Chondrocyte (in vitro differentiated cells): ENCODE measurements at regions not wholly inside any gene's neighbourhood (a gene's known extent, or its start where the extent isn't known, plus 50 kb on each side); places are given as distances from the start of the nearest gene placed in this dataset.

Source experiments
- DNase-seq: peaks from one replicate; pipeline ENCODE4 v3.0.0; 2021; ENCODE audit warnings: mixed read lengths, low spot score
- H3K27ac Mint-ChIP-seq: one replicate; pipeline ENCODE4 v1.8.0; 2021; ENCODE audit warnings: mild to moderate bottlenecking, moderate library complexity, mixed read lengths; ENCODE audit not compliant: unreplicated experiment
- H3K27me3 Mint-ChIP-seq: 2 replicates; pipeline ENCODE4 v1.8.0; 2021; ENCODE audit warnings: low read depth, mixed read lengths
- H3K36me3 Mint-ChIP-seq: 2 replicates; pipeline ENCODE4 v1.8.0; 2021; ENCODE audit warnings: low read depth, mixed read lengths
- H3K4me1 Mint-ChIP-seq: 2 replicates; pipeline ENCODE4 v1.8.0; 2021; ENCODE audit warnings: low read depth, mild to moderate bottlenecking, mixed read lengths
- H3K4me3 Mint-ChIP-seq: one replicate; pipeline ENCODE4 v1.8.0; 2021; ENCODE audit warnings: mild to moderate bottlenecking, moderate library complexity, mixed read lengths; ENCODE audit not compliant: unreplicated experiment
- H3K9me3 Mint-ChIP-seq: 2 replicates; pipeline ENCODE4 v1.8.0; 2021; ENCODE audit warnings: low read depth, mixed read lengths
- CTCF ChIP-seq: fragments of 200-600 bp; sonication (generic); IDR thresholded peaks from 2 replicates; pipeline ENCODE4 v1.5.0; 2021; ENCODE audit warnings: antibody characterized with exemption, mild to moderate bottlenecking, moderate library complexity

DNA sequence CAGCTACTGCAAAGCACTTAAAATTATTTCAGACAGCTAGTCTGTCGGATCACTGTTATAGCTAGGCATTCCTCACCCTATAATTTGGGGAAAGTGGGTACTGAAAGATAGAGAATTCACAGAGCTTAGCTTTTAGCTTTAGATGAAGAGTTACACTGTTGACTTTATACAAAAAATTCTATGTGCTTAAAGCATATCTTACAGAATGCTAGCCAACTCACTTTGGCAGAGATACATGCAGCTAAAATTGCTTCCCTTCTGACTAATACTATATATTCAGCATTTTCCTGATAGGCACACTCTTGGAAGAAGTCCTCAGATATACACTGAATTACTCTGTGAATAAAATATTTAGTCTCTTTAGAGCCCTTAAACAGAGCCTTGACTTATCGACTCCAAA lies 353.5 kb upstream of the STEAP1 start:
- H3K4me3 Mint-ChIP-seq, result no peak overlapping the region
- no peaks in the 10 kb centered on the region for H3K36me3 Mint-ChIP-seq
- DNase-seq, result no peak
- no peaks in the 10 kb centered on the region for H3K27me3 Mint-ChIP-seq
- TF ChIP-seq CTCF, result no peak
- H3K27ac Mint-ChIP-seq, result no peak overlapping the region
- H3K4me1 Mint-ChIP-seq, result no peaks in the 10 kb centered on the region
- peaks cover 27% of the 10 kb centered on the region for H3K9me3 Mint-ChIP-seq

DNA sequence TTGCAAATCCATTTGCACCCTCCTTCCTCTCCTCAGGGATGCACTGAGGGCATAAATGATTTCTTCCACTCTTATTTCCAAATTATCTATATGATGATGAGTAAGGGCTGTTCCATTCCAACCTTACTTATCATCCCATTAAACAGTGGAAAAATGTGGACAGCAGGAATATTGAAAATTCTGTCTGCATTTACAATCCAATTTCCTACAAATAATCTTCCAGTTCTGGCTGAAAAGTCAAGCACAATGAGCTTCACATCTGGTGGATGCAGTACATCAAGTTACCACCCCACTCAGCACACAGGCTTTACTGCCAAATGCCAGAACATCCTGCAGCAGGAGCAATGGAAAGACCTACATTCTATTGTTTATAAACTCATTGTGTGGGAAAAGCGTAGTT lies 345.0 kb upstream of the STEAP1 start:
- Mint-ChIP-seq H3K9me3 (peaks cover 22% of the 10 kb centered on the region), H3K36me3 (no peaks in the 10 kb centered on the region), H3K27ac (no peak overlapping the region), H3K27me3 (no peaks in the 10 kb centered on the region), H3K4me3 (no peak overlapping the region), H3K4me1 (no peaks in the 10 kb centered on the region)
- DNase-seq, result no peak
- TF ChIP-seq CTCF, result no peak

DNA sequence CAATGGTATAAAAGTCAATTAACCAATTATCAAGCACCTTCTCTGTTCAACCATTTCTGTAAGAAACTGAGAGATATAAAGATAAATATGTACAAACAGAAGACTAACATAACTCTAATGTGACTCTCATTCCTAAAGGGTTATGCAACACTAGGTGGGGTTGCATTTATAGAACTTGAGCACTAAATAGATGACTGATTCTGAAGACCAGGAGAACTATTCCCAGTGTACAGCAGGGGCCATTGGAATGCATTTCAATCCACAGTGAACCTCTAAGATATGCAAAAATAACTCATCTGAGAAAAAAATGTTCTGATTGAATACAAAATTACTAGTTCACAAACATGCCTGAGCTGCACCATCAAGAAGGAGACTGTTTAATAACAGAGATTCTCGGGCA lies 341.2 kb upstream of the STEAP1 start:
- no peak for TF ChIP-seq CTCF
- H3K27me3 Mint-ChIP-seq, result no peaks in the 10 kb centered on the region
- no peak overlapping the region for H3K27ac Mint-ChIP-seq
- peaks cover 2% of the 10 kb centered on the region for H3K9me3 Mint-ChIP-seq
- DNase-seq, result no peak
- no peak overlapping the region for H3K4me3 Mint-ChIP-seq
- H3K4me1 Mint-ChIP-seq, result no peaks in the 10 kb centered on the region
- no peaks in the 10 kb centered on the region for H3K36me3 Mint-ChIP-seq

GRCh38 chr7:89826121-89826520 lies 328.1 kb upstream of the STEAP1 start:
- no peak for DNase-seq
- Mint-ChIP-seq H3K36me3 (no peaks in the 10 kb centered on the region), H3K4me3 (no peak overlapping the region), H3K4me1 (no peaks in the 10 kb centered on the region), H3K27ac (no peak overlapping the region), H3K9me3 (no peaks in the 10 kb centered on the region), H3K27me3 (peaks cover 3% of the 10 kb centered on the region)
- TF ChIP-seq CTCF, result no peak

DNA sequence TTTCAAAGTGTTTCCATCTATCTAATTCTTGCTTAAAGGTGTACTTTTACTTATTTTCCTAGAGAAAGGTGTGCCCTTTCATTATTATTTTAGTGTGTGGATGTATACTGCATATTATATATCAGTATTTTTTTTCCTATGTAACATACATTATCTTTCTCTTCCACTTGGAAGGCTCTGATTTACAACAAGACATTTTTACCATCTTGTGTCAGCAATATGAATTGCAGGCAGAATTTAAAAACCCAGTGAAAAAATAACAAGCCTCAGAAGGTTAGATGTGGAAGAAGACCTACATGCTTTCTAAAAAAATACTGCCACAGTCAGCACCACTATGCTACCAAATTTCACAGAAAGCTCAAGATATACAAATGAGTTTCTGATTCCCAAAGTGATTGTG lies 327.7 kb upstream of the STEAP1 start:
- H3K36me3 Mint-ChIP-seq, result no peaks in the 10 kb centered on the region
- H3K27me3 Mint-ChIP-seq, result peaks cover 3% of the 10 kb centered on the region
- H3K9me3 Mint-ChIP-seq, result no peaks in the 10 kb centered on the region
- DNase-seq, result no peak
- no peak overlapping the region for H3K4me3 Mint-ChIP-seq
- no peak overlapping the region for H3K27ac Mint-ChIP-seq
- no peaks in the 10 kb centered on the region for H3K4me1 Mint-ChIP-seq
- TF ChIP-seq CTCF, result no peak
